DOHH2 (cell line): ENCODE measurements at regions not wholly inside any gene's neighbourhood (a gene's known extent, or its start where the extent isn't known, plus 50 kb on each side); places are given as distances from the start of the nearest gene placed in this dataset.

Experiments
- H3F3A ChIP-seq: fragments of 200-600 bp; sonication (generic), shearing (Covaris generic); 2 replicates; pipeline ENCODE4 v1.6.0; 2016; ENCODE audit warnings: antibody characterized with exemption, mild to moderate bottlenecking; ENCODE audit not compliant: control insufficient read depth, insufficient read depth
- H3K27ac ChIP-seq: fragments of 200-600 bp; sonication (generic); 2 replicates; pipeline ENCODE4 v1.5.1; 2014; ENCODE audit warnings: low read depth, mild to moderate bottlenecking, low read length, moderate library complexity
- H3K27me3 ChIP-seq: fragments of 200-600 bp; sonication (generic); 2 replicates; pipeline ENCODE4 v1.6.1; 2014; ENCODE audit warnings: mild to moderate bottlenecking, low read length, mixed read lengths; ENCODE audit not compliant: control insufficient read depth
- H3K36me3 ChIP-seq: fragments of 200-600 bp; sonication (generic); 2 replicates; pipeline ENCODE4 v1.6.1; 2014; ENCODE audit warnings: mild to moderate bottlenecking, low read length, moderate library complexity, mixed read lengths; ENCODE audit not compliant: control insufficient read depth
- H3K4me1 ChIP-seq: fragments of 200-600 bp; sonication (generic); 2 replicates; pipeline ENCODE4 v1.6.1; 2014; ENCODE audit warnings: mild to moderate bottlenecking, low read length, mixed read lengths; ENCODE audit not compliant: control insufficient read depth
- H3K4me2 ChIP-seq: fragments of 200-600 bp; sonication (generic); 2 replicates; pipeline ENCODE4 v1.6.0; 2014; ENCODE audit warnings: mild to moderate bottlenecking, low read length, moderate library complexity
- H3K4me3 ChIP-seq: fragments of 200-600 bp; sonication (generic); 2 replicates; pipeline ENCODE4 v1.5.1; 2014; ENCODE audit warnings: mild to moderate bottlenecking, low read length, mixed read lengths
- H3K79me2 ChIP-seq: fragments of 200-600 bp; sonication (generic); 2 replicates; pipeline ENCODE4 v1.6.1; 2014; ENCODE audit warnings: mild to moderate bottlenecking, low read length, mixed read lengths; ENCODE audit not compliant: control insufficient read depth
- H3K9me2 ChIP-seq: fragments of 200-600 bp; sonication (generic); replicated peaks from 2 replicates; pipeline ENCODE4 v1.6.1; 2014; ENCODE audit warnings: mild to moderate bottlenecking, low read length, mixed read lengths; ENCODE audit not compliant: control insufficient read depth
- H3K9me3 ChIP-seq: fragments of 200-600 bp; sonication (generic); 2 replicates; pipeline ENCODE4 v1.6.1; 2014; ENCODE audit warnings: antibody characterized with exemption, low read length, mixed read lengths; ENCODE audit not compliant: control insufficient read depth, insufficient read depth
- H4K20me1 ChIP-seq: fragments of 200-600 bp; sonication (generic); 2 replicates; pipeline ENCODE4 v1.6.0; 2014; ENCODE audit warnings: low read depth, mild to moderate bottlenecking, antibody characterized with exemption, low read length, moderate library complexity; ENCODE audit not compliant: control insufficient read depth, insufficient read depth
- CTCF ChIP-seq: fragments of 200-600 bp; sonication (generic); IDR thresholded peaks from one replicate; pipeline ENCODE4 v1.5.1; 2014; ENCODE audit warnings: antibody characterized with exemption, mild to moderate bottlenecking, low read depth, low read length; ENCODE audit not compliant: poor library complexity, severe bottlenecking
- EZH2phosphoT487 ChIP-seq: fragments of 200-600 bp; sonication (generic); IDR thresholded peaks from 2 replicates; pipeline ENCODE4 v1.6.1; 2017; ENCODE audit warnings: borderline replicate concordance, mild to moderate bottlenecking, antibody characterized with exemption, low read length, moderate library complexity, mixed read lengths

- Histone ChIP-seq H3K27me3 (no peaks in the 10 kb centered on the region), H3F3A (no peaks in the 10 kb centered on the region), H3K9me2 (no peaks in the 10 kb centered on the region), H3K4me2 (no peak overlapping the region), H3K36me3 (no peaks in the 10 kb centered on the region), H3K79me2 (no peaks in the 10 kb centered on the region), H3K4me1 (no peaks in the 10 kb centered on the region), H3K27ac (no peak overlapping the region), H4K20me1 (no peaks in the 10 kb centered on the region), H3K4me3 (no peak overlapping the region), H3K9me3 (no peaks in the 10 kb centered on the region)
- no peak for TF ChIP-seq EZH2phosphoT487
- TF ChIP-seq CTCF, result no peak
Observed at GRCh38 chr4:79050541-79050880, 111.3 kb upstream of the PAQR3 start.

- H3K27me3 ChIP-seq, result no peaks in the 10 kb centered on the region
- H4K20me1 ChIP-seq, result no peaks in the 10 kb centered on the region
- H3K36me3 ChIP-seq, result no peaks in the 10 kb centered on the region
- no peaks in the 10 kb centered on the region for H3K9me2 ChIP-seq
- no peaks in the 10 kb centered on the region for H3K79me2 ChIP-seq
- H3K27ac ChIP-seq, result no peak overlapping the region
- TF ChIP-seq CTCF (no peak), EZH2phosphoT487 (no peak)
- no peak overlapping the region for H3K4me3 ChIP-seq
- H3F3A ChIP-seq, result no peaks in the 10 kb centered on the region
- H3K9me3 ChIP-seq, result no peaks in the 10 kb centered on the region
- no peaks in the 10 kb centered on the region for H3K4me1 ChIP-seq
- no peak overlapping the region for H3K4me2 ChIP-seq
Observed at GRCh38 chr4:79049840-79050540, 110.8 kb upstream of the PAQR3 start.

- no peak for TF ChIP-seq EZH2phosphoT487
- TF ChIP-seq CTCF, result no peak
- Histone ChIP-seq H3K27ac (no peak overlapping the region), H3K9me3 (no peaks in the 10 kb centered on the region), H3K4me1 (no peaks in the 10 kb centered on the region), H3K4me3 (no peak overlapping the region), H3K36me3 (no peaks in the 10 kb centered on the region), H3F3A (no peaks in the 10 kb centered on the region), H4K20me1 (no peaks in the 10 kb centered on the region), H3K27me3 (no peaks in the 10 kb centered on the region), H3K79me2 (no peaks in the 10 kb centered on the region), H3K9me2 (no peaks in the 10 kb centered on the region), H3K4me2 (no peak overlapping the region)
Observed at GRCh38 chr4:79048878-79049277, 109.6 kb upstream of the PAQR3 start.

- Histone ChIP-seq H3K36me3 (no peaks in the 10 kb centered on the region), H3K4me3 (no peak overlapping the region), H3K4me1 (no peaks in the 10 kb centered on the region), H4K20me1 (no peaks in the 10 kb centered on the region), H3K27me3 (no peaks in the 10 kb centered on the region), H3F3A (no peaks in the 10 kb centered on the region), H3K27ac (no peak overlapping the region), H3K9me2 (no peaks in the 10 kb centered on the region), H3K4me2 (no peak overlapping the region), H3K9me3 (no peaks in the 10 kb centered on the region), H3K79me2 (no peaks in the 10 kb centered on the region)
- TF ChIP-seq CTCF (no peak), EZH2phosphoT487 (no peak)
Observed at GRCh38 chr4:79047316-79047715, 108.1 kb upstream of the PAQR3 start.
